Adrenal gland (tissue), 9 donors: ENCODE measurements at regions not wholly inside any gene's neighbourhood (a gene's known extent, or its start where the extent isn't known, plus 50 kb on each side); places are given as distances from the start of the nearest gene placed in this dataset.

Experiments
- DNase-seq, 7 donors: peaks; one replicate each; pipeline ENCODE4 v3.0.0-alpha.2; 2019 to 2020
- H3K27ac ChIP-seq, 5 donors: fragments of 200-600 bp; sonication (generic) in 4 of 5; 1 replicate in 3 of 5; 2 replicates in 2 of 5; pipeline versions ENCODE4 v1.5.1 to v1.8.0; 2016 to 2020; ENCODE audit warnings: mild to moderate bottlenecking in 1 of 5
- H3K27me3 ChIP-seq: fragments of 200-600 bp; 2 replicates; pipeline ENCODE4 v1.8.0; 2021
- H3K36me3 ChIP-seq, 2 donors: fragments of 200-600 bp; replicated peaks in 1 of 2; 1 replicate in 1 of 2; 2 replicates in 1 of 2; pipeline versions ENCODE4 v1.5.1 to v1.8.0; 2018 to 2022
- H3K4me1 ChIP-seq, 2 donors: fragments of 200-600 bp; replicated peaks in 1 of 2; 1 replicate in 1 of 2; 2 replicates in 1 of 2; pipeline versions ENCODE4 v1.5.1 to v1.8.0; 2018 to 2021
- H3K4me3 ChIP-seq, 4 donors: fragments of 200-600 bp; sonication (generic) in 3 of 4; one replicate each; pipeline ENCODE4 v1.5.1; 2016 to 2018
- H3K9me3 ChIP-seq, 3 donors: fragments of 200-600 bp; sonication (generic) in 1 of 3; replicated peaks in 1 of 3; 1 replicate in 2 of 3; 2 replicates in 1 of 3; pipeline versions ENCODE4 v1.5.1 to v1.8.0; 2016 to 2021
- CTCF ChIP-seq, 6 experiments: fragments of 450-650 bp in 4 of 6; fragments of 200-600 bp in 2 of 6; sonication (generic) in 1 of 6; IDR thresholded peaks; 1 replicate in 5 of 6; 2 replicates in 1 of 6; pipeline versions ENCODE4 v1.5.1 to v1.8.0; 2016 to 2021; ENCODE audit warnings: antibody characterized with exemption in 6 of 6, mild to moderate bottlenecking in 2 of 6, moderate library complexity in 1 of 6
- POLR2A ChIP-seq, 2 donors: fragments of 450-650 bp; IDR thresholded peaks; one replicate each; pipeline ENCODE4 v1.6.1; 2017; ENCODE audit warnings: antibody characterized with exemption in 2 of 2, mild to moderate bottlenecking in 2 of 2, moderate library complexity in 1 of 2
- WGBS, 4 donors: extraction: QIAGEN DNeasy Blood & Tissue Kit in 2 of 4; methylation state at CpG; one replicate each; pipeline versions ENCODE4 v1.1.5 to v1.1.7; 2013 to 2017; 5-methylcytosine and 5-hydroxymethylcytosine counted together
- intact Hi-C, 2 donors: fragments of 100-400 bp; cut with DNase I; formaldehyde crosslinking; loops; one replicate each; pipeline versions ENCODE4 v1.14.1 to v1.15.0; 2022 to 2023
- donor health status: healthy with polysubstance abuse.
- donor health status: Bipolar disorder and iron deficiency.
- donor health status: DM: yes; HTN: yes; CAD: no.
- donor health status: DM: no; HTN: no; CAD: no.
- donor health status: DM: no; HTN: no; CAD: no.

DNA sequence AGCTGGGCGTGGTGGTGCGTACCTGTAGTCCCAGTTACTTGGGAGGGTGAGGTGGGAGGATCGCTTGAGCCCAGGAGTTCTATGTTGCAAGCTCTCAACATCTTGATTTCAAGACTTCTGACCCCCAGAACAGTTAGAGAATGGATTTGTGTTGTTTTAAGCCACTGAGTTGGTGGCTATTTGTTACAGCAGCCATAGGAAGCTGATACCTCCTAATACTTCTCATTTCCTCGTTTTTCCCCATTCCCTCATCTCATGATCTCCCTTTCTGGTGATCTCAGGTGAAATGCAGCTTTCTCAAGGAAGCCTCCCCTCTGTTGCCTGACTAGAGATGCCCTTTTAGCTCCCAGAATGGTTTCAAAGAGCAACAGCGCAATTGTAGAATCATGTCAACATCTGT is 378.8 kb downstream of the TYW1 start:
- TF ChIP-seq CTCF (IDR thresholded peaks at IDR 0.05) (no peak), POLR2A (IDR thresholded peaks at IDR 0.05) (no peak)
- Histone ChIP-seq H3K4me3 (no peak overlapping the region), H3K27ac (no peak overlapping the region), H3K36me3 (no peaks in the 10 kb centered on the region), H3K27me3 (no peaks in the 10 kb centered on the region), H3K4me1 (peaks cover 0 to 9% of the 10 kb centered on the region in 2 donors), H3K9me3 (no peaks in the 10 kb centered on the region)
- DNase-seq, result no peak
- intact Hi-C loops, result no loop called here
- 83 to 91% (median 88%) methylated on average over 5 of the region's 5 CpGs for WGBS, 4 donors

GRCh38 chr7:67377939-67378862 is 381.6 kb downstream of the TYW1 start:
- no peak overlapping the region for H3K27ac ChIP-seq
- no peaks in the 10 kb centered on the region for H3K36me3 ChIP-seq
- DNase-seq, result peak; percentile 71 to 90 (median 79)
- H3K4me3 ChIP-seq, result no peak overlapping the region
- no peaks in the 10 kb centered on the region for H3K9me3 ChIP-seq
- TF ChIP-seq POLR2A (IDR thresholded peaks at IDR 0.05), result no peak
- peak; percentile 66 to 83 (median 80) for TF ChIP-seq CTCF (IDR thresholded peaks at IDR 0.05)
- intact Hi-C loops, result no loop called here
- H3K4me1 ChIP-seq, result no peaks in the 10 kb centered on the region
- no peaks in the 10 kb centered on the region for H3K27me3 ChIP-seq
- WGBS, 4 donors, result 35 to 55% (median 38%) methylated on average over 9 to 16 of the region's 16 CpGs

DNA sequence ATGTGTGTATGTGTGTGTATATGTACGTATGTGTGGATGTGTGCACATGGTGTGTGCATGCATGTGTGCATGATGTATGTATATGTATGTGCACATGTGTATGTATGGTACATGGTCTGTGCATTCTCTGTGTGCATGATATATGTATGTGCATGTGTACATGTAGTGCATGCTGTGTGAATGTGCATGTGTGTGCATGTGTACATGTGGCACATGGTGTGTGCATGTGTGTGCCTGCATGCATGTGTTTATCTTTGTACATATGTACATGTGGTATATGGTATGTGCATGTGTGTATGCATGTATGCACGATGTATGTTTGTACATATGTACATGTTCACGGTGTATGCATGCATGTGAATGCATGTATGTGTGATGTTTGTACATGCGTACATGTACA is 383.7 kb downstream of the TYW1 start:
- H3K36me3 ChIP-seq, result no peaks in the 10 kb centered on the region
- no peak for TF ChIP-seq POLR2A (IDR thresholded peaks at IDR 0.05)
- TF ChIP-seq CTCF (IDR thresholded peaks at IDR 0.05), result no peak
- H3K27me3 ChIP-seq, result no peaks in the 10 kb centered on the region
- H3K9me3 ChIP-seq, result no peaks in the 10 kb centered on the region
- intact Hi-C loops, result no loop called here
- no peak overlapping the region for H3K4me3 ChIP-seq
- no peaks in the 10 kb centered on the region for H3K4me1 ChIP-seq
- 67 to 93% (median 81%) methylated on average over 4 of the region's 4 CpGs for whole genome bisulfite sequencing, 4 donors
- DNase-seq, result no peak
- H3K27ac ChIP-seq, result no peak overlapping the region

DNA sequence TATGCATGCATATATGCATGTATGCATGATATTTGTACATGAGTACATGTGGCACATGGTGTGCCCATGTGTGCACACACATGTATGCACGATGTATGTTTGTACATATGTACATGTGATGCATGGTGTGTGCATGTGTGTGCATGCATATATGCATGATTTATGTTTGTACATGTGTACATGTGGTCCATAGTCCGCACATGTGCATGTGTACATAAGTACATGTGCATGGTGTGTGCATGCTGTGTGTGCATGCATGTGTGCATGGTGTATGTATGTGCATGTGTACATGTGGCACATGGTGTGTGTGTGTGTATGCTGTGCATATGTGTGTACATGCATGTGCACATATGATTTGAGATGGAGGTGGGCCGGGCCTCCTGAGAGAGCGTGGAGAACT is 384.2 kb downstream of the TYW1 start:
- no peaks in the 10 kb centered on the region for H3K36me3 ChIP-seq
- intact Hi-C loops, result no loop called here
- 71 to 98% (median 77%) methylated on average over 4 of the region's 4 CpGs for WGBS, 4 donors

More for the DNA sequence above, 384.2 kb downstream of the TYW1 start:
- Histone ChIP-seq H3K27me3 (no peaks in the 10 kb centered on the region), H3K4me3 (no peak overlapping the region), H3K4me1 (no peaks in the 10 kb centered on the region), H3K9me3 (no peaks in the 10 kb centered on the region), H3K27ac (no peak overlapping the region)
- TF ChIP-seq CTCF (IDR thresholded peaks at IDR 0.05) (no peak), POLR2A (IDR thresholded peaks at IDR 0.05) (no peak)
- DNase-seq, result no peak
